ENCODE measurements at regions not wholly inside any gene's neighbourhood (a gene's known extent, or its start where the extent isn't known, plus 50 kb on each side); places are given as distances from the start of the nearest gene placed in this dataset.

DNA sequence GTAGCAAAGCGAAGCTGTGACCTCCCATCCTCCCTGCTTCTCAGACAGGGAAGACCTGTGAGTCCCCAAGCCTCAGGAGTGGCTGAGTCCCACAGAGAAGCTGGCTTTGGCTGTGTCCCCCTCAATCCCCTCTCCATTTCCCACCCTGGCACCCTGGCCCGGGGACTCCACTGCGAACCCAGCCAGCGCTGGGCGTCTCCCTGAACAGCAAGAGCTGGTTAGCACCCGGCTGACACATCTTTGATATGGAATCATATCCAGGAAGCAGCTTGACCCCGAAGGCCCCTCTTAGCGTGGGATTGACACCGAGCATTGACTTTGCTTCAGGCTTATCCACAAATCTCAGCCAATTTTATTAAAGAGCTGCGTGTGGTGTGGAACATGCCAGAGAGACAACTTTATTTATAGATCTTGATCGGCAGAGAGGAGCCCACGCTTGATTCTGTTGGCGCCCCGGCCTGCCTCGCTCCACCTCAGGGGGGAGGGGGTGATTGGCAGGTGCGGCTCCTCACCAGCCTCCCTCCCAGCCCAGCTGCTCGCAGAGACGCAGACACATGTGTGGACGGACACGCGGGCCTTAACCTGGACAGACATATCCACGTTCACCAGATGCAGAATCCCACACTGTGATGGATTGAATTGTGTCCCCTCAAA lies 120.7 kb upstream of the MVB12B start:
- no peak for DNase-seq (ENCODE audit: low spot score)
- TF ChIP-seq, protein P1, sequence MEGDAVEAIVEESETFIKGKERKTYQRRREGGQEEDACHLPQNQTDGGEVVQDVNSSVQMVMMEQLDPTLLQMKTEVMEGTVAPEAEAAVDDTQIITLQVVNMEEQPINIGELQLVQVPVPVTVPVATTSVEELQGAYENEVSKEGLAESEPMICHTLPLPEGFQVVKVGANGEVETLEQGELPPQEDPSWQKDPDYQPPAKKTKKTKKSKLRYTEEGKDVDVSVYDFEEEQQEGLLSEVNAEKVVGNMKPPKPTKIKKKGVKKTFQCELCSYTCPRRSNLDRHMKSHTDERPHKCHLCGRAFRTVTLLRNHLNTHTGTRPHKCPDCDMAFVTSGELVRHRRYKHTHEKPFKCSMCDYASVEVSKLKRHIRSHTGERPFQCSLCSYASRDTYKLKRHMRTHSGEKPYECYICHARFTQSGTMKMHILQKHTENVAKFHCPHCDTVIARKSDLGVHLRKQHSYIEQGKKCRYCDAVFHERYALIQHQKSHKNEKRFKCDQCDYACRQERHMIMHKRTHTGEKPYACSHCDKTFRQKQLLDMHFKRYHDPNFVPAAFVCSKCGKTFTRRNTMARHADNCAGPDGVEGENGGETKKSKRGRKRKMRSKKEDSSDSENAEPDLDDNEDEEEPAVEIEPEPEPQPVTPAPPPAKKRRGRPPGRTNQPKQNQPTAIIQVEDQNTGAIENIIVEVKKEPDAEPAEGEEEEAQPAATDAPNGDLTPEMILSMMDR (IDR thresholded peaks at IDR 0.05; ENCODE audit: extremely low read depth, insufficient read depth, missing control alignments), result no peak
- in situ Hi-C loops (cut with MboI; ENCODE audit: low pct_unique_long_range_greater_than_20kb, low sequenced_read_pairs, unreplicated experiment), result no loop called here

DNA sequence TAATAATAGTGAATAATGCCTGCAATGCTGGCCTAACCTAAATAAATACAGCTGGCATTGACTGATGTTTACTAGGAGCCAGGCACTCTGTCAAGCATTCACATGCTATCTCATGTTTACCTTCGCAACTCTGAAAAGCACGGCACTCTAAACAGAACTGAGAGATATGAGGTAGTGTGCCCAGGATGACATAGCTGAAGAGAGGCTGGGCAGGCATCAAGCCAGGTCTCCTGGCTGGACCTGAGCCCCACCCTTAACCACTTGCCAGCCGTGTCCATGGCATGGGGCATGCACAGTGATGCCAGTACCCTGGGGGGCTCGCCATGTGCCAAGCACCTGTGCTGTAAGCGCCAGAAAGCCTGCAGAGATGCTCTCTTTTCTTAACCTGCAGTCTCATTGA lies 119.4 kb upstream of the MVB12B start:
- no peak for DNase-seq (ENCODE audit: low spot score)
- TF ChIP-seq, protein P1 (IDR thresholded peaks at IDR 0.05; ENCODE audit: extremely low read depth, insufficient read depth, missing control alignments), result no peak
- in situ Hi-C loops (cut with MboI; ENCODE audit: low pct_unique_long_range_greater_than_20kb, low sequenced_read_pairs, unreplicated experiment), result no loop called here

DNA sequence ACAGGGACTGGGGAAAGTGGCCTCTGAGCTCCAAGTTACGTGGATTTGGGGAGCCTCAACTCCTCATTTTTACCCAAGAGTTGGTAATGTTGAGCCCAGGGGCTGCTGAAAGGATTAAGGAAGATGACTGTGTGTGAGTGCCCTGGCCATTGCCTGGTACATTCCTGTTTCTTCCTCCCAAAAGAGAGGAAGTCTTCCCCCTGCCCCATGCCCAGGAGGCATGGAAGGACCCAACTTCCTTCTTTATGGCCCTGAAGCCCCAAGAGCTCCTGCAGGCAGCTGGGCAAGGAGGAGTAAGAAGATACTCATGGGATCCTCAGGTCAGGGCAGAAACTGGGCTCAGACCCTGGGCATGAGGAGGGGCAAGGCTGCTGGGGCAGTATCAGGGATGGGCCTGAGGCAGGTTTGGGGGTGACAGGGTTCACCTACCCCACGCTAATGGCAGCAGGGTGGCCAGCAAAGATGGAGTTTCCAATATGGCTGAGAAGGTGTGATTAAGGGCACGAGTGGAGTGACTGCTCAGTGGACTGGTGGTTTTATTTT lies 118.3 kb upstream of the MVB12B start:
- TF ChIP-seq, protein P1 (IDR thresholded peaks at IDR 0.05; ENCODE audit: extremely low read depth, insufficient read depth, missing control alignments), result no peak
- in situ Hi-C loops (cut with MboI; ENCODE audit: low pct_unique_long_range_greater_than_20kb, low sequenced_read_pairs, unreplicated experiment), result no loop called here
- no peak for DNase-seq (ENCODE audit: low spot score)

DNA sequence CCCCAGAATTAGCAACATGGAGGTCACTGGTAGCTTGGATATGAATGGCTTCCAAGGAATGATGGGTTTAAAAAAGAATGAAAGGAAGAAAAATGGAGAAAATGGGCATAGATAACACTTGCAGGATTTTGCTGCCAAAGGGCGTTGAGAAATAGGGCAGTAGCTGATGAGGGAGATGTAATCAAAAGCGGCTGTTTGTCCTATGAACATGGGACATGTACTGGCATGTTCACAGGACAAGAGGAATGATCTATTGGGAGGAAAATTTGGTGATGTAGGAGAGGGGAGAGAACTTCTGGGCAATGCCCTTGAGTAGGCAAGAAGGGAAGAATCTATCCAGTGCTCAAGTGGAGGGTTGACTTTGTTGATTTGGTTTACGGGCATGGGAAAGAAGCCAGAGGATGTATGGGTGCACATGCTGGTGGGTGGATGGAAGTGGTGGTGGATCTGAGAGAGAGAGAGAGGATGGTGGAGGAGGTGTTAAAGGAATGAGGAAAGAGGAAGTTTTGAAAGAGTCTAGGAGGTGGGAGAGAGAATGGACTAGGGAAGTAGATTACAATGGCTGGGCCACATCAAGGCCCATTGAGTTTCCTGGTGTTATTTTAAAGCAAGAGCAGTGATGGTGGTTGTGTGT lies 115.1 kb upstream of the MVB12B start:
- no peak for DNase-seq (ENCODE audit: low spot score)
- in situ Hi-C loops (cut with MboI; ENCODE audit: low pct_unique_long_range_greater_than_20kb, low sequenced_read_pairs, unreplicated experiment), result no loop called here
- TF ChIP-seq, protein P1 (IDR thresholded peaks at IDR 0.05; ENCODE audit: extremely low read depth, insufficient read depth, missing control alignments), result no peak

DNA sequence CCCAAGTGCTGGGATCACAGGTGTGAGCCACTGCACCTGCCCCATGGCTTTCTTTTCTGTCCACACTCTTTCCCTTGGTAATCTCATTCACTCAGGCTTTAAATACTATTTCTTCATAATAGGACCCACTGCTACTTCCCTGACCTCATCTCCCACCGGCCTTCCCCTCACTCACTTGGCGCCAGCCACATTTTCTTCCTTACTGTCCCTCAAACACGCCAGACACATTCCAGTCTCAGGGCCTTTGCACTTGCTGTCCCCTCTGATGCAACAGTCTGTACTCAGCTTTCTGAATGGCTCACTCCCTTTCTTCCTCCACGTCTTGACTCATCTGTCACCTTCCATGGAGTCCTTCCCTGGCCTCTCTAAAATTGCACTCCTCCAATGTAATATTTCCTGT lies 111.1 kb upstream of the MVB12B start:
- in situ Hi-C loops (cut with MboI; ENCODE audit: low pct_unique_long_range_greater_than_20kb, low sequenced_read_pairs, unreplicated experiment), result no loop called here
- TF ChIP-seq, protein P1 (IDR thresholded peaks at IDR 0.05; ENCODE audit: extremely low read depth, insufficient read depth, missing control alignments), result no peak
- no peak for DNase-seq (ENCODE audit: low spot score)

DNA sequence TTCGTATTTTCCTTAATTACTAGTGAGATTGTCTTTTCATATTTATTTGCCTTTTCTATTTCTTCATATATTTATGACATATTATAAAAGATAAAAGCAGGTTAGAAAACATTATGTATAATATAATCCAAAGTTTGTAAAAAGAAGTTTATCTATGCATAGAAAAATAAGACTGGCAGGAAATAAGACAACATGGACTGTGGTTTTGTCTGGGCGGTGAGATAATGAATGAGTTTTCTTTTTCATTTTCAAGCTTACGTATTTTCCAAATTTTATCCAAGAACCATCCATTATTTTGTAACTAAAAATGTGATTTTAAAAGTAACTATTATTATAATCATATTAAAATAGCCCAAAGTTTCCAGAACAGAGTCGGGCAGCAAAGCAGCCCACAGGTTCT lies 109.8 kb upstream of the MVB12B start:
- in situ Hi-C loops (cut with MboI; ENCODE audit: low pct_unique_long_range_greater_than_20kb, low sequenced_read_pairs, unreplicated experiment), result no loop called here
- no peak for DNase-seq (ENCODE audit: low spot score)

More for the DNA sequence above, 109.8 kb upstream of the MVB12B start:
- TF ChIP-seq, protein P1 (IDR thresholded peaks at IDR 0.05; ENCODE audit: extremely low read depth, insufficient read depth, missing control alignments), result no peak
